ENCODE measurements at regions not wholly inside any gene's neighbourhood (a gene's known extent, or its start where the extent isn't known, plus 50 kb on each side); places are given as distances from the start of the nearest gene placed in this dataset.
"Not testable (repeated sequence)": the region's sequence is repeated elsewhere in the genome, so short reads cannot be mapped to it uniquely, and the experiment has no call there.

DNA sequence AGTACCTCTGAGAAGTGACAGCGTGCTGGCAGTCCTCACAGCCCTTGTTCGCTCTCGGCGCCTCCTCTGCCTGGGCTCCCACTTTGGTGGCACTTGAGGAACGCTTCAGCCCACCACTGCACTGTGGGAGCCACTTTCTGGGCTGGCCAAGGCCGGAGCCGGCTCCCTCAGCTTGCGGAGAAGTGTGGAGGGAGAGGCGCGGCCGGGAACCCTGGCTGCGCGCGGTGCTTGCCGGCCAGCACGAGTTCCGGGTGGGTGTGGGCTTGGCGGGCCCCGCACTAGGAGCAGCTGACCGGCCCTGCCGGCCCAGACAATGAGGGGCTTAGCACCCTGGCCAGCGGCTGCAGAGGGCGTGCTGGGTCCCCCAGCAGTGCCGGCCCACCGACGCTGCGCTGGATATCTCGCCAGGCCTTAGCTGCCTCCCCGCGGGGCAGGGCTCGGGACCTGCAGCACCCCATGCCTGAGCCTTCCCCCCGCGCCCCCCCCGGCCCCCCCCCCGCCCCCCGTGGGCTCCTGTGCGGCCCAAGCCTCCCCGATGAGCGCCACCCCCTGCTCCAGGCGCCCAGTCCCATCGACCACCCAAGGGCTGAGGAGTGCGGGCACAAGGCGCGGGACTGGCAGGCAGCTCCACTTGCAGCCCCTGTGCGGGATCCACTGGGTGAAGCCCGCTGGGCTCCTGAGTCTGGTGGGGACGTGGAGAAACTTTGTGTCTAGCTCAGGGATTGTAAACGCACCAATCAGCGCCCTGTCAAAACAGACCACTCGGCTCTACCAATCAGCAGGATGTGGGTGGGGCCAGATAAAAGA, 847.7 kb upstream of the CDH6 start:
- not testable (repeated sequence) for DNase-seq

- no peak for DNase-seq
Measured at GRCh38 chr5:30343707-30344106, 849.8 kb upstream of the CDH6 start.

DNA sequence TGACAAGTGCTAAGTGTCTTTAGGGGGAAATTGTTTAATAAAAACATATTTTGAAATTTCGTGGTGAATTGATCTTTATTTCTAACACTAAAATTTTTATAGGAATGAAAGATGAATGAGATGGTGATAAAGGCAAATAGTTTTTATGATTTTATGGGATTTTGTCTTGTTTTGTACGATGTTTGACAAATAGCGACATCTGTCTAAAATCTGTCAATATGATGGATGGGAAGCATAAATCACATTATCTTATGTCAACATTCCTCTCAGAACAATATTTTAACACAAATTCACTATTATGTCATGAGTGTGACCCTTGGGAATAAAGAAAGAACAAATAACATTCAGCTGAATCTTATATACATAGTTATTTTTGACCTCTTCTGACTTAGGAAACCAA, 852.0 kb upstream of the CDH6 start:
- no peak for DNase-seq

- no peak for DNase-seq
Measured at GRCh38 chr5:30337084-30337573, 856.4 kb upstream of the CDH6 start.

DNA sequence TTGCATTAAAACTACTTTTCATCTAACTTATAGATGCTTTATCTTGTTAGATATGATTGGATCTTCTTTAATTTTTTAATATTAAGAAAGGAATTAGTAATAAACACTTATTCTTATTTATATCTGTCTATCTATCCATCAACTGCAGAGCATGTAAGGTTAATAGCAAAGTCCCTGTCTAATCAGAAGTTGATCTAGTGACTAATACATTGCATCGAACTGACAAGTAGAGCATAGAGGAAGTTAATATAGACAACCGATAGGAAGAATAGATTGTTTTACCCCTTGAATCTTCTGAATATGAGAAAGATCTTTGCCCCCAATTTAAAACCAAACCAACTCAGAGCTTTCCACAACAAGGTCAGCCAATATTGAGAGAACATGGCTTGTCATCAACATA, 862.0 kb upstream of the CDH6 start:
- no peak for DNase-seq

- no peak for DNase-seq
Measured at GRCh38 chr5:30325795-30326194, 867.7 kb upstream of the CDH6 start.

DNA sequence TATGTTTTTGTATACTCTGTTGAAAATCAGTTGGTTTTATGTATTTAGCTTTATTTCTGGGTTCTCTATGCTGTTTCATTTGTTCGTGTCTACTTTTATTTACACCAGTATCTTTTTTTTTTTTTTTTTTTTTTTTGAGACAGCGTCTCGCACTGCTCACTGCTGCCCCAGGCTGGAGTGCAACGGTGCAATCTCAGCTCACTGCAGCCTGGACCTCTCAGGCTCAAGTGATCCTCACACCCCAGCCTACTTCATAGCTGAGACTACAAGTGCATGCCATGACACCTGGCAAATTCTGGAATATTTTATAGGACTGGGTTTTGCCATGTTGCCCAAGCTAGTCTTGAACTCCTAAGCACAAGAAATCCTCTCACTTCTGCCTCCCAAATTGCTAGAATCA, 869.4 kb upstream of the CDH6 start:
- no peak for DNase-seq

DNA sequence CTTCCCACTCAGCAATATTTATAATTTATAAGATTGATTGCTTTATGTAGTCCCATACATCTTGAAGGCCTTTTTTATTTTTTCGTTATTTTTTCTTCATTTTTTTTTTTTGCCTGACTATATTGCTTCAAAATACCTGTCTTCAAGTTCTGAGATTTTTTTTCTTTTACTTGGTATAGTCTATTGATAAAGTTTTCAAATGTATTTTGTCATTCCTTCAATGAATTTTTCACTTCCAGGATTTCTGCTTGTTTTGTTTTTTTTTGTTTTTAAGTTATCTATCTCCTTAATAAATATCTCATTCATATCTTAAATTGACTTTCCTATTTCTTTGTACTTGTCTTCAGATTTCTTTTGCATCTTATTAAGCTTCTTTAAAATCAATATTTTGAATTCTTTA, 905.6 kb upstream of the CDH6 start:
- DNase-seq = no peak

DNA sequence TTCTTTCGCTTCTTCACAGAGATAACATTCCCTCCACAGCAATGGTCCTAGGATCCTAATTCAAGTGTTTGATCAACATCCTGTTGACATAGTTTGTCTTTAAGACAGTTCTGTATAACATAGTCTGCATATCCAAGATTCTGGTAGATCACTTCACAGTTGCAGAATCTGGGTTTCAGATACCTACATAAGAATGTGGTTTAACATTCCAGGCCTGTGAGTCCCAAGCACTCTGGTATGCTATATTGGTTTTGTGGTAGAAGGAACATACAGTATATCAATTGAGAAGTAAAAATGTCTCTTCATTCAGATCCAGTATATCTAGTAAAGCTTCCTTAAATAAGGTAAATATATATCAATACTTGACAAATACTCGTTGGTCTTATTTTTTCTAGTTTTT, 914.2 kb upstream of the CDH6 start:
- DNase-seq = no peak

- no peak for DNase-seq
Measured at GRCh38 chr5:30267026-30267425, 926.5 kb upstream of the CDH6 start.

- DNase-seq = no peak
Measured at GRCh38 chr5:30239331-30240022, 954.0 kb upstream of the CDH6 start.

GRCh38 chr5:30237189-30237588, 956.3 kb upstream of the CDH6 start:
- no peak for DNase-seq

GRCh38 chr5:30209755-30210154, 983.7 kb upstream of the CDH6 start:
- no peak for DNase-seq

DNA sequence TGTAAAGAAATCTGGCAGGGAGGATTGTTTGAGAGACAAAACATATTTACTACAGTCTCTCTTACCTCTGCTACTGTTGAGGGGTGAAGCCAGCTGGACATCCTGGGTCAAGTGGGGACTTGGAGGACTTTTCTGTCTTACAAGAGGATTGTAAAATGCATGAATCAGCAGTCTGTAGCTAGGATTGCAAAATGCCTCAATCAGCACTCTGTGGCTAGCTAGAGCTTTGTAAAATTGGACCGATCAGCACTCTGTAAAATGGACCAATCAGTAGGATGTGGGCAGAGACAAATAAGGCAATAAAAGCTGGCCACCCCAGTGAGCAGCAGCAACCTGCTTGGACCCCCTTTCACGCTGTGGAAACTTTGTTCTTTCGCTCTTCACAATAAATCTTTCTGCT, 995.8 kb upstream of the CDH6 start:
- no peak for DNase-seq

DNA sequence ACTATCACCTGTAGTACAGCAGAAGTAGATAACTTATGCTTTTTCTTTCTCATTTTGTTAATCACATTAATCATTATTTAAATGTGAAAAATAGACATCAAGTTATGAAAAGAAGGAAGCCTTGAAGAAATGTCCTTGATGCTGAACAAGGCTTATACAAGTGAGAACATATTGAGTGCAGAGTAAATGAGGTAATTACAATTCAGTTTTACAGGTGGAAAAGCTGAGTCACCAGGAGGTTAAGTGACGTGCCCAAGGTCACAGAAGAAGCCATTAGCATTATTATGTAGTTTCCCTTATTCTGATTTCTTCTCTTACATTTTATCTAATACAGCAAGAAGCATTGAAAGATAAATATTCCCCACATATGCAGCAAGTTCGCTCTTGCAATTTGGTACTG, 998.5 kb upstream of the CDH6 start:
- DNase-seq = no peak

DNA sequence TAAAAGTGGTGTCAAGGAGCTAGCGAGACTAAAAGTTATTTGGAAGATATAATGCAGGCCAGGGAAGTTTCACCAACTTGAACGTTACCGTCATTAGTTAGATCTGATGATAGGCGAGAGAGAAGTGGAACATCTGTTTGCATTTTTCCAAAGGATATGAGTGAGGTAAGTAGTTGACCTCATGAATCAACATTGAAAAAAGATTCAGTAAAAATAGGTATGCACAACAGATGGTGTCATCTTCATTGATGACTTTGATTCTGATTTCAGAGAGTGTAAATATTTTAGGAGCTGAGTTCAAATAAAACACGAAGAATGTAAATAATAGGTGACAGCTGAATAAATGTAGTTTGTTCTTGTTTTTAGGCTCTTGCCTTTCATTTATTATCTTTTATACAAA, 998.9 kb upstream of the CDH6 start:
- DNase-seq = no peak

DNA sequence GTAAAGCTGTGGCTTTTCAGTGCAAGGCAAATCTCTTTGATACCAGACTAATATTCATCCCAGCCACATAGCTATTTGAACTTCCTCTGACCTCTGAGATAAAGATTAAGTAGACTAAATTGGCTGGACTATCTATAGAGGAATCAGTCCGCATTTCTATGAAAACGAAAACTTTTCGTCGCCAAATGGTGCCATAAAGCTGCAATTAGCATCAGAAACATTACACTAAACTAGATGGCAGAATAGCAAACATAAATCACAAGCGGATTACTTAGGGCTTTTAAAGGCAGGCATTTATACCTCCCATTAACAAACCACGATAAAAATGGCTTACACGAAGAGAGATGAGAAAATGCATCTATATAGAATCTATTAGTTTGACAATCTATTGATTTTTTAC, 1009.7 kb upstream of the CDH6 start:
- no peak for DNase-seq

GRCh38 chr5:30156156-30156555, 1037.3 kb upstream of the CDH6 start:
- DNase-seq = no peak

DNA sequence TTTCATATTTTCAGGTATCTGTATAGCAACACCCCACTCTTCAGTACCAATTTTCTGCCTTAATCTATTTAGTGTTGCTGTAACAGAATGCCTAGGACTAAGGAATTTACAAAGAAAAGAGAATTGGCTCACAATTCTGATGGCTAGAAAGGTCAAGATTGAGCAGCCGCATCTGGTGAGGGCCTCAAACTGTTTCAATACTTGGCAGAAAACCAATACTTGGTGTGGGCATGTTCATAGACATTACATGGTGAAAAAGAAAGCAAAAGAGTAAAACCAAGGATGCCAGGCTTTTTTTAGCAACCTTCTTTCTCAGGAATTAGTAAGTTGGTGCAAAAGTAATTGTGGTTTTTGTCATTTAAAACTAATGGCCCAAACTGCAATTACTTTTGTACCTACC, 1041.1 kb upstream of the CDH6 start:
- DNase-seq = no peak

- no peak for DNase-seq
Measured at GRCh38 chr5:30150231-30150630, 1043.3 kb upstream of the CDH6 start.

DNA sequence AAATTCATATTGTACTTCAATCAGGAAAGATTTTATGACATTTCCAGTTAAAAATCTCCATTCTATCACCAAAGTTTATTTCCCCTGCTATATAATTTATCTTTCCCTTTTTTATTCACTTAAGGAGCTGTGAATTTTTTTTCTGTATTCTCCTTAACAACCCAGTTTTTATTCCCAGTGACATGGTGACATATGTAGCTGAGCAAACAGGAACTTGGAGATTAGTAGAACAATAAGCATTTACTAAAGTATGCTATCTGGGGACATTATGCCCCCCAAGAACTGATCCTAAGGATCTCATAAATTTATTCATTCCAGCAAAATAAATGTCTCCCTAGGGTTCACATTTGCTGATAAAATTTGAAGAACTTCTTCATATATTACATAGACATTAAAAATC, 1044.0 kb upstream of the CDH6 start:
- no peak for DNase-seq

GRCh38 chr5:30147976-30148375, 1045.5 kb upstream of the CDH6 start:
- no peak for DNase-seq

GRCh38 chr5:30144059-30144458, 1049.4 kb upstream of the CDH6 start:
- not testable (repeated sequence) for DNase-seq

- no peak for DNase-seq
Measured at GRCh38 chr5:30142432-30142831, 1051.1 kb upstream of the CDH6 start.

DNA sequence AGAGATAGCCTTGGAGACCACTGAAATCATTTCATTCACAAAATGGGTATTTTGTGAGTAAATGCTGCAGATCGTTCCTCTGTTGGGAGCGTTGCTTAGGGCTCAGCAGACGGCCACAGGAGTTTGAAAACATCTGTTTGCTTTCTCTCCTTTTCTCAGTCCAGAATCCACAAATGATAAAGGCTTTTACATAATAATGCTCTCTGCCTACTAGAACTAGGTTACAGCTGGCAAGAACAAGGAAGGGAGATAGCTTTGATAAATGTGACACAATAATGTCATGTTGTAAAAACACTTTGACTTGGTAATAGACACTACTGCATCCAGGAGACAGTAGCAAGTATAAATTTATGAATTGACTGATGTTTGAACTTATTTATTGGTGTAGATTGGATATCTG, 1072.4 kb upstream of the CDH6 start:
- DNase-seq = no peak
